ENCODE measurements at regions not wholly inside any gene's neighbourhood (a gene's known extent, or its start where the extent isn't known, plus 50 kb on each side); places are given as distances from the start of the nearest gene placed in this dataset.

GRCh38 chr10:44199991-44200655 is 184.8 kb downstream of the CXCL12 start:
- no peak for DNase-seq (ENCODE audit: low read depth, low spot score)

GRCh38 chr10:44199267-44199666 is 185.6 kb downstream of the CXCL12 start:
- no peak for DNase-seq (ENCODE audit: low read depth, low spot score)

DNA sequence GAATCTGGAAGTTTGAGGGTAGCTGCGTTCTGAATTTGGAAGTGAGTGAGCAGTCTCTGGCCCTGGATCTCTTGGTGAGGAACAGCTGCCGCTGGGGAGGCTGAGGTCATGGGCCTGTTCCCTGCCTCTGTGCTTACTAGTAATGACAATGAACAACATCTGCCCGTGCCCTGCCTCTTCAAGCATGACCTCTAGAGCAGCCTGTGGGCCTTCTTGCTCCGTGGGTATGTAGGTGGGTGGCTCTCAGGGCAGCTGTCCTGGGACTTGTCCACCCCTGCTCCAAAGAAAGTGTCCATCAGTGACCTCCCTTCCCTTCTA is 186.2 kb downstream of the CXCL12 start:
- DNase-seq (ENCODE audit: low read depth, low spot score), result no peak

- DNase-seq (ENCODE audit: low read depth, low spot score), result no peak
These were observed 186.7 kb downstream of the CXCL12 start for GRCh38 chr10:44198096-44198779.

- no peak for DNase-seq (ENCODE audit: low read depth, low spot score)
These were observed 187.3 kb downstream of the CXCL12 start for GRCh38 chr10:44197646-44198045.

DNA sequence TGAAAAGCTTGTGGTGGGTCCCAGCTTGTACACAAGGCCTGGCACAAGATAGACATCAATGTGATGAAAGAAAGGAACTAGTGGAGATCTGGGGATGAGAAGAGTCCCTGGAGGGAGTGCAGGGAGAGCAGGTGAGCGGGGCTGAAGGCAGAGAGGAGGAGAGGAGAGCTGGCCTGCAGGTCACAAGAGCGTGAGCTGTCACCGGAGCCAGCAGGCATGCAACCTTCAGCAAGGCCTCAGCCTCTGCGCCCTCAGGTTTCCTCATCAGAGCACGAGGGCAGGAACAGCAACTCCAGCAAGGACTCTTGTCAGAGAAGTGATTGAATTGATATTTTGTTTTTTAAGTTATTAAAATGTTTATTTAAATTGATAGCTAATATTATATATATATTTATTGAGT is 188.6 kb downstream of the CXCL12 start:
- DNase-seq (ENCODE audit: low read depth, low spot score), result no peak

GRCh38 chr10:44196008-44196320 is 188.9 kb downstream of the CXCL12 start:
- DNase-seq (ENCODE audit: low read depth, low spot score), result no peak

DNA sequence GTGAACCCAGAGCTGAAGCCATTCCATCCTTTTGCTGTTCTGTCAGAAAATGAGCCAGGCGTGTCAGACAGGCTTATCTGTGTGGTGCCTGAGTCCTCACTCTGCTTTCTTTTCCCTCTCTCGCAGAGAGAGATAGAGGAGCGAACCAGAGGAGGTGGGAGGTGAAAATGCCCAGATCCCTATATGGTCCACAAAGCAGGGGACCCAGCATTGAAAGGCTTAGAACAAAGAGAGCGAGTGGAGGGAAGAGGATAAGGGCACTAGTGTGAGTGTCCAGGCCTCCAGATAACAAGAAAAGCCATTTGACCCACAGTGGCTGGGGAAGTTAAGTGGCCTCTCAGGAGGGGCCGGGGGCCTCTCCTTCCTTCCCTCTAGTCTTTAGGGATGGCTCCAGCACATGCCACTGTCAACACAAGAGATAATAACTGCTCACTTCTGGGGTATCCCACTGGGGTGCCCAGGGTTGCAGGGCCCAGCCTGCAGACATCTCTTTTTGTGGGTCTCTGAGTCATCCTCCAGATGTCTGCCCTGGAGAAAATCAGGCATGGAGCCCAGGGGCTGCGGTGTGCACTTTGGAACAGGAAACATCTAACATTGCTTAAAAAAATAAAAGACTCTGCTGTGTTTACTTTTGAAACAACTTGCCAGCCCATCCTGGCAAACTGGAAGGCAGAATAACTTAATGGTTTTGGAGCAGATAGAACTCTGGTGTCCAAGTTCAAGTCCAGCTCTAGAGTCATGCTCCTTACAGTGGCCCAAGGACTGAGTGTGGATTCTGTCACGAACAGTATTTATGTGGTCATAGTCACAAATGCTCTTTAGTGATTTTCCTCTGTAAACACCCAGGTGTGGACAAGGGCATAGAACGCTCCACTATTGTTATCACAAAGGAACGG is 189.5 kb downstream of the CXCL12 start:
- peak; percentile 49 for DNase-seq (ENCODE audit: low read depth, low spot score)

- DNase-seq (ENCODE audit: low read depth, low spot score), result no peak
These were observed 190.5 kb downstream of the CXCL12 start for GRCh38 chr10:44194435-44194834.

DNA sequence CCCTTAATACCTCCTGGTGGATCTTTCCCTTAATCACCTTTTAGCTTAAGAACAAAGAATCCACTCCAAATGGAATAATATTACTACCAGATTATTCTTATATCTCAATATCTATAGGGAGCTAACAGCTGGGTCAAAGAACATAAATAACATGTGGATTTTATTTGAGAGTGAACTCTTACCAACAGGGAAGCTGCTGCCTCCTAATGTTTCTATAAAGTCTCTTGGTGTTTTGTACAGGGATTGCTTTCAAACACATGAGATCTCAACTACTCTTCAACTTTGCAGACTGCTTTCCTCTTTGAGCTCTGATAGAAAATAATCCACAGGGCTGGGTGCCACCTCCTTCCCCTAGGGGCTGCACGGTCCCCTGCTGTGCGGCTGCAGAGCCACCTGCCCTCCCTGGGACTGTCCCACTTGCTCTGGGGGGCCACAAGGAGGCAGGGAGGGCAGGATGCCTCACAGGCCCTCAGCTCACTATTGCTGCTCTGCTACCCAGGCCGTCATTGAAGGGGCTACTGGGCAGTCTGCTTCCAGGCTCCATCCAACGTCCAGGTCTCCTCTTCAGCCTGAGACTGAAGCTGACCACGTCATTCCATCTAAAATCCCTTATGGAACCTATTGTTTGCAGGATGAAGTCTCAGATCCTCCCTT is 191.2 kb downstream of the CXCL12 start:
- no peak for DNase-seq (ENCODE audit: low read depth, low spot score)

DNA sequence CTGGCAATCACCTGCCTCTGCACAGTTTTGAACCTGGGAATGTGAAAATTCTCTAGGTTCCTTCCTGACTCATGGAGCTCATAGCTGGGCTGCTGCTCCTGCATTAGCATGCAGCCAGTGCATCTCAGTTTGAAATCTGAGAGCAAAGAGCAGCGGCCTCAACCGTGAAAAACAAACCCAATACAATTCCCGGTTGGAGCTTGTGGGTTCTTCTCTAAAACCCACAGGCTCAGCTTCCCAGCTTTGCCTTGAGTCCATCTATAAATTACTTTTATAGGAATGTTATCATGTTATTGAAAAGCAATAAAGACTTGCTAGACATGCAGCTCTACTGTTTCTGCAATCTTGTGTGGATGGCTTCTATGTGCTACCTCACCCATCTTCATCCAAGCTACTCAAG is 191.7 kb downstream of the CXCL12 start:
- DNase-seq (ENCODE audit: low read depth, low spot score), result no peak

GRCh38 chr10:44192435-44192834 is 192.5 kb downstream of the CXCL12 start:
- DNase-seq (ENCODE audit: low read depth, low spot score), result no peak

DNA sequence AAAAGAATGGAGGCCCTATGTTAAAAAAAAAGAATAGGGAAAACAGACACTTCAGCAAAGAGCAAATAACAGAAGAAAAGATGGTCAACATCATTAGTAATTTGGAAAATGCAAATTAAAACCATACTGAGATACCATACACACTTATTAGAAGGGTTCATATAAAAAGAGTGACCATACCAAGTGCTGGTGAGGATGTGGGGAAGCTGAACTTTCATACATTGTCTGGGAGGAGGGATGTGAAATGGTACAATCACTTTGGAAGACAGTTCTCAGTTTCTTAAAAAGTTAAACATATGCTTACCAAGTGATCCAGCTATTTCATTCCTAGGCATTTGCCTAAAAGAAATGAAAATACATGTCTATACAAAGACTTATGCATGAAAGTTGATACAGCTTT is 194.4 kb downstream of the CXCL12 start:
- DNase-seq (ENCODE audit: low read depth, low spot score), result no peak

- DNase-seq (ENCODE audit: low read depth, low spot score), result no peak
These were observed 198.1 kb downstream of the CXCL12 start for GRCh38 chr10:44186821-44187220.

GRCh38 chr10:44186150-44186549 is 198.7 kb downstream of the CXCL12 start:
- DNase-seq (ENCODE audit: low read depth, low spot score), result no peak

GRCh38 chr10:44185315-44185666 is 199.6 kb downstream of the CXCL12 start:
- DNase-seq (ENCODE audit: low read depth, low spot score), result no peak

DNA sequence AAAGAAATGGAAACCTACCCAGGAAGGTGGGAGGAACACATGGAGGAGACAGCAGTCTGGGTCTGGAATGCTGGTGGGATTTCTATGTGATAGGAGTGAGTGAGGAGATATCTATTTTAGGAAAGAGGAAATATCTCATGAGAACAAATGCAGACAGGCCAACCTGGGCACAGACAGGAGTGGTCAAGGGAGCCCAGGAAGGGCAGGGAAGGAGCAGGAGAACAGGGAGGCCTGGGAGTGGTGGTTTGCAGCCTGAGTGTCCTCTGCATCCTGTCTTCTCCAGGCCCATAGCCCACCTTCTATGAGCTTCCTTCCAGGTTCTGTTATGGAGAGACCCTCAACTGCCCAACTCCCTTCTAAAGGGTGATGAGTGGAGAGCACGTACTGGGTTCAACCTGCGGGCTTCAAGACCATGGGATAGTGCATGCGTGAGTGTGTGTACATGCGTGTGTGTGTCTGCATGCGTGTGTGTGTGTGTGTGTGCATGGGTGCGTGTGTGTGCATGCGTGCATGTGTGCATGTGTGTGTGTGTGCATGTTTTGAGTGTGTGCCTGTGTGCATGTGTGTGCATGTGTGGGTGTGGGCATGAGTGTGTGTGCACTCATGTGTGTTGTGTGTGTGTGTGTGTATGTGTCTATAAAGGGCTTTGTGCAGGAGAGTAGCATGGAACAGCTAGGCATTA is 200.1 kb downstream of the CXCL12 start:
- DNase-seq (ENCODE audit: low read depth, low spot score), result no peak

GRCh38 chr10:44183667-44184632 is 200.9 kb downstream of the CXCL12 start:
- DNase-seq (ENCODE audit: low read depth, low spot score), result no peak

DNA sequence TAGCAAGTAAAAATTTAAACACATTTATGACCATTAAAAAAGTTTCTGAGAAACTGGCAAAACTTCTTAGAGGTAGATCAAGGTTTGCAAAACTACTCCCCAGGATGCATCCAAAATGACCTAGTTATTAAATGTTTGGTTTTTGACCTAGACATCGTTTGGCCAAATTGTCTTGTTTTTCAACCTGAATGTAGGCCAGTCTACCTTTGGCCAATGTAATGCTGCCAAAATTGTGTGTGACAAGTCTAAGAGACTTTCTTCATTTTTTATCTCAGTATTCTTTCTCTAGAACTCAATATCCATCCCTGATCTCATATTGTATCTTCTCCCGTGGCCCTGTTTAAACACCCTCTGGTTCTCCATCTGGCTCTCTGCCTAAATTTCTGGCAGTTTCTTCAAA is 202.0 kb downstream of the CXCL12 start:
- no peak for DNase-seq (ENCODE audit: low read depth, low spot score)
